Lower lobe of right lung (tissue), 2 donors: ENCODE measurements at regions not wholly inside any gene's neighbourhood (a gene's known extent, or its start where the extent isn't known, plus 50 kb on each side); places are given as distances from the start of the nearest gene placed in this dataset.

Experiments used
- ATAC-seq, 2 donors: fragments of 200-7000 bp; cut with Tn5 transposase; one replicate each; pipeline ENCODE4 v1.9.1; 2020 to 2022; ENCODE audit warnings: mild to moderate bottlenecking in 2 of 2, moderate library complexity in 2 of 2
- DNase-seq: peaks from one replicate; pipeline ENCODE4 v3.0.0-alpha.2; 2020
- H3K27ac ChIP-seq: fragments of 200-600 bp; one replicate; pipeline ENCODE4 v1.8.0; 2022
- H3K27me3 ChIP-seq: fragments of 200-600 bp; one replicate; pipeline ENCODE4 v1.8.0; 2022; ENCODE audit warnings: low read depth
- H3K36me3 ChIP-seq: fragments of 200-600 bp; one replicate; pipeline ENCODE4 v1.8.0; 2022; ENCODE audit warnings: mild to moderate bottlenecking
- H3K4me1 ChIP-seq: fragments of 200-600 bp; one replicate; pipeline ENCODE4 v1.8.0; 2022
- H3K4me3 ChIP-seq: fragments of 200-600 bp; one replicate; pipeline ENCODE4 v1.8.0; 2022; ENCODE audit warnings: mild to moderate bottlenecking
- H3K9me3 ChIP-seq: fragments of 200-600 bp; one replicate; pipeline ENCODE4 v1.8.0; 2022
- intact Hi-C: fragments of 100-400 bp; cut with DNase I; formaldehyde crosslinking; loops from one replicate; pipeline ENCODE4 v1.11.0; 2022
- TF ChIP-seq, protein P1 (sequence below): fragments of 200-600 bp; IDR thresholded peaks from one replicate; pipeline ENCODE4 v1.8.0; 2022; ENCODE audit warnings: antibody characterized with exemption, mild to moderate bottlenecking
- donor health status: DM: no; HTN: yes; CAD: no; lungs with severe emphysema.

DNA sequence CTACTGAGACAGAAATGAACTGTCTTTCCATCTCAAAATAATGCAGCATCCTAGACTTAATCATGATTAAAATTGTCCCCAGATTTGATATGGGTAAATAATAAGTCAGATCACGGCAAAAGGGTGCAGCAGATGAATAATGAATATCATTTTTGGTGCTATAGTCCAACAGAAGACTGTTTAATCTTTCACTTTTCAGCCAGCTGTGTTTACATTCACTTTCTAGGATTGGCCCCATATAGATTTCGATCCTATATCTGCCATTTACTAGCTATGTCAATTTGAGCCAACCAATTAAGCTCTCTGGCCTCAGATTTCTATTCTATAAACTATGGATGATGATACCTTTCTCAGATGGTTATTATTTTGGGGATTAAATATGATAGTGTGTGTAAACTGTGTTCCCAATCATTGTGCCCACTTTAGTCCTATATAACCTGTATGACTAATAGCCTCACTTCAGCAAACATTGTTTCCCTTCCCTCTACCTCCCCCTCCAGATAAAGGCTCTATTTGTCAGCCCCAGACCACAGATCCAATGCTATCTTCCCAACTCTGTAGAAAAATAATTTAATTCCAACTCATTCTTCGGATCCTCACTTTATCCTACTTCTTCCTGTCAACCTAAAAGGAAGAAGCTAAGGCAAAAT lies 53.6 kb upstream of the NT5E start:
- Histone ChIP-seq H3K4me3 (no peak overlapping the region), H3K9me3 (no peaks in the 10 kb centered on the region), H3K27ac (no peak overlapping the region), H3K36me3 (no peaks in the 10 kb centered on the region), H3K27me3 (no peaks in the 10 kb centered on the region), H3K4me1 (peaks cover 11% of the 10 kb centered on the region)
- no peak for ATAC-seq
- DNase-seq: no peak
- intact Hi-C loops: no loop called here
- TF ChIP-seq, protein P1, sequence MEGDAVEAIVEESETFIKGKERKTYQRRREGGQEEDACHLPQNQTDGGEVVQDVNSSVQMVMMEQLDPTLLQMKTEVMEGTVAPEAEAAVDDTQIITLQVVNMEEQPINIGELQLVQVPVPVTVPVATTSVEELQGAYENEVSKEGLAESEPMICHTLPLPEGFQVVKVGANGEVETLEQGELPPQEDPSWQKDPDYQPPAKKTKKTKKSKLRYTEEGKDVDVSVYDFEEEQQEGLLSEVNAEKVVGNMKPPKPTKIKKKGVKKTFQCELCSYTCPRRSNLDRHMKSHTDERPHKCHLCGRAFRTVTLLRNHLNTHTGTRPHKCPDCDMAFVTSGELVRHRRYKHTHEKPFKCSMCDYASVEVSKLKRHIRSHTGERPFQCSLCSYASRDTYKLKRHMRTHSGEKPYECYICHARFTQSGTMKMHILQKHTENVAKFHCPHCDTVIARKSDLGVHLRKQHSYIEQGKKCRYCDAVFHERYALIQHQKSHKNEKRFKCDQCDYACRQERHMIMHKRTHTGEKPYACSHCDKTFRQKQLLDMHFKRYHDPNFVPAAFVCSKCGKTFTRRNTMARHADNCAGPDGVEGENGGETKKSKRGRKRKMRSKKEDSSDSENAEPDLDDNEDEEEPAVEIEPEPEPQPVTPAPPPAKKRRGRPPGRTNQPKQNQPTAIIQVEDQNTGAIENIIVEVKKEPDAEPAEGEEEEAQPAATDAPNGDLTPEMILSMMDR: no peak

DNA sequence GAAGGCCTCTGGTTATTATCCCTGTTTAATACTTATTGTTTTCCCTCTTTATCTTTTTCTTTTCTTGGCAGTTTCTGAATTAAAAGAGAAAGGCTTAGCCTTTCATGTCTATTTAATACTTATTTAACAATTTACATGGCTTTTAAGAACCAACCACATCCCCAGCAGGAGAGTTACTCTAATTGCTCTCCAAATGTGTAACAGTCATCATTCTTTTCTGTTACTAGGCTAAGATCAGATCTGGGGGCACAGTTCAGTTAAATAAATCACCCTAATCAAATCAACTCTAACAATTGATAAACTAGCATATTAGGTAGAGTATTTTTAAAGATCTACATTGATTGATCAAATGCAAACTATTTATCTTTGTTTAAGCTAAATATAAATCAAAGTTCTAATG lies 54.1 kb upstream of the NT5E start:
- Histone ChIP-seq H3K27ac (no peak overlapping the region), H3K36me3 (no peaks in the 10 kb centered on the region), H3K27me3 (no peaks in the 10 kb centered on the region), H3K4me1 (peaks cover 11% of the 10 kb centered on the region), H3K4me3 (no peak overlapping the region), H3K9me3 (no peaks in the 10 kb centered on the region)
- DNase-seq: no peak
- TF ChIP-seq, protein P1: no peak
- no peak for ATAC-seq
- intact Hi-C loops: no loop called here

DNA sequence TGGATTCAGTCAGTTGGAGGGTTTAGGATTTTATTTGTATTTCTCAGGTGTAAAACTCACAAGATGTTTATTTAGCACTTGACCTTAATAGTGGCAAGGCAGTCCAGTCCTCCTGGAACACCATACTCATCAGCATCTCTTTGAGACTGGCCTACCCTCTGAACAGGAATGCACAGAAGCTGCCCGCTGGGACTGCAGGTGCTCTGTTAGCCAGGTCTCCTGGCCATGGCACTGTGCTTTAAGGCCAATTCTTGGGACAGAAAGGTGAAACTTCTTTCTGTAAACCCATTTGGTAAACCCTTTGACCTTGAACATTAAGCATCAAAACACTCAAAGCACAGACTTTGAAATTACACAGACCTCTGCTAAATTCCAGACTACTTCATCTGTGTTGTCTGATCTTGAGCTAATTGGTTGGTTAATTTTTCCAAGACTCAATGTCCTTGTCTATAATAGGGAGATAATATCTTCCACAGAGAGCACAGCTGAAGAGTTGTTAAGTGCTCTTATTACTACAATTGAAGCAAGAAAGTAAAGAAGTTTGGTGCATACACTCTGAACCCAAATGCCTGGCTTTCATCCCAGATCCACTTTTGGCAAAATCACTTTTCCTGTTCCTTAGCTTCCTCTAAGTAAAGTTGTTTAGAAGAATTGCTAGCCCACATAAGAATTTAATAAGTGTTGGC lies 54.9 kb upstream of the NT5E start:
- no peaks in the 10 kb centered on the region for H3K36me3 ChIP-seq
- ATAC-seq: peak; percentile 86 to 89
- no peaks in the 10 kb centered on the region for H3K9me3 ChIP-seq
- H3K4me3 ChIP-seq: no peak overlapping the region
- intact Hi-C loops: no loop called here
- H3K27ac ChIP-seq: peak overlapping the region; percentile 0
- no peaks in the 10 kb centered on the region for H3K27me3 ChIP-seq
- TF ChIP-seq, protein P1: no peak
- H3K4me1 ChIP-seq: peaks cover 11% of the 10 kb centered on the region
- DNase-seq: no peak

DNA sequence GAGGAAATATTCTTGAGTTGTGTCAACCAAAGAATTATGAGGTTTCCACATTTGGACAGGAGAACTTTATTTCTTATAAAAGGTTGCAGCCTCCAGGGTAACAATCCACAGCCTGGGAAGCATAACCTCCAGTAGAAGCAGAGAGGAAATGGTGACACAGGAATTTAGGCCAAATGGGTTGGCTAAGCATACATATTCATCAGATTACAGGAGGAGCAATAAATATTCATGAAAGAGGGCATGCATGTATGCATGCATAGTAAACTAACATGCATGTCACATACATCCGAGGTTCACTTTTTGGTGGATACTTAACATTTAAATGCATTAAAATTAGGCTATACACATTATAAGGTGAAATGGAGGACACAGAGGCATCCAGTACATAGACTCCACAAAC lies 55.7 kb upstream of the NT5E start:
- ATAC-seq: no peak

DNA sequence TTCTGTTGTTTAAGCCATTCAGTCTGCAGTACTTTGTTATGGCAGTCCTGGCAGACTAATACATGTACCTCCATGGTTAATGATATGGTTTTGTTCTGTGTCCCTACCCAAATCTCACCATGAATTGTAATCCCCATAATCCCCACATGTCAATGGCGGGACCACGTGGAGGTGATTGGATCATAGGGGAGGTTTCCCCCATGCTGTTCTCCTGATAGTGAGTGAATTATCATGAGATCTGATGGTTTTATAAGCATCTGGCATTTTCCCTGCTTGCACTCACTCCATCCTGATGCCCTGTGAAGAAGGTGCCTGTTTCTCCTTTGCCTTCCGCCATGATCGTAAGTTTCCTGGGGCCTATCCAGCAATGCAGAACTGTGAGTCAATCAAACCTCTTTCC lies 57.5 kb upstream of the NT5E start:
- Histone ChIP-seq H3K27me3 (no peaks in the 10 kb centered on the region), H3K27ac (no peak overlapping the region), H3K36me3 (no peaks in the 10 kb centered on the region), H3K4me1 (peaks cover 11% of the 10 kb centered on the region), H3K4me3 (no peak overlapping the region), H3K9me3 (no peaks in the 10 kb centered on the region)
- intact Hi-C loops: no loop called here
- DNase-seq (no peak), ATAC-seq (no peak)
- TF ChIP-seq, protein P1: no peak

More for the DNA sequence above, 55.7 kb upstream of the NT5E start:
- H3K9me3 ChIP-seq: no peaks in the 10 kb centered on the region
- H3K4me3 ChIP-seq: no peak overlapping the region
- H3K27me3 ChIP-seq: no peaks in the 10 kb centered on the region
- no peak for DNase-seq
- peaks cover 11% of the 10 kb centered on the region for H3K4me1 ChIP-seq
- intact Hi-C loops: no loop called here
- TF ChIP-seq, protein P1: no peak
- H3K27ac ChIP-seq: no peak overlapping the region
- H3K36me3 ChIP-seq: no peaks in the 10 kb centered on the region
